Uterus (tissue), 3 donors: ENCODE measurements at regions not wholly inside any gene's neighbourhood (a gene's known extent, or its start where the extent isn't known, plus 50 kb on each side); places are given as distances from the start of the nearest gene placed in this dataset.

Source experiments
- DNase-seq, 2 donors: peaks; one replicate each; pipeline ENCODE4 v3.0.0-alpha.2; 2019 to 2020
- H3K27ac ChIP-seq, 2 donors: fragments of 200-600 bp; sonication (generic); 1 replicate in 1 of 2; 2 replicates in 1 of 2; pipeline ENCODE4 v1.5.1; 2016 to 2018
- H3K27me3 ChIP-seq, 2 donors: fragments of 200-600 bp; sonication (generic); one replicate each; pipeline ENCODE4 v1.5.1; 2018 to 2019; ENCODE audit warnings: control low read depth in 1 of 2
- H3K36me3 ChIP-seq, 2 donors: fragments of 200-600 bp; sonication (generic); one replicate each; pipeline ENCODE4 v1.5.1; 2019; ENCODE audit warnings: control low read depth in 1 of 2
- H3K4me1 ChIP-seq, 2 donors: fragments of 200-600 bp; sonication (generic); one replicate each; pipeline ENCODE4 v1.5.1; 2018 to 2019; ENCODE audit warnings: control low read depth in 1 of 2
- H3K4me3 ChIP-seq, 2 donors: fragments of 200-600 bp; sonication (generic); 1 replicate in 1 of 2; 2 replicates in 1 of 2; pipeline ENCODE4 v1.5.1; 2018 to 2019; ENCODE audit warnings: mild to moderate bottlenecking in 1 of 2
- H3K9me3 ChIP-seq, 2 donors: fragments of 200-600 bp; sonication (generic); one replicate each; pipeline ENCODE4 v1.5.1; 2019; ENCODE audit warnings: control low read depth in 1 of 2
- CTCF ChIP-seq, 4 experiments: fragments of 200-600 bp in 2 of 4; fragments of 450-650 bp in 2 of 4; sonication (generic) in 2 of 4; IDR thresholded peaks; one replicate each; pipeline ENCODE4 v1.5.1; 2016 to 2019; ENCODE audit warnings: antibody characterized with exemption in 4 of 4, mild to moderate bottlenecking in 2 of 4, moderate library complexity in 1 of 4
- POLR2A ChIP-seq, 2 donors: fragments of 450-650 bp; IDR thresholded peaks; one replicate each; pipeline ENCODE4 v1.6.1; 2016; ENCODE audit warnings: antibody characterized with exemption in 2 of 2, mild to moderate bottlenecking in 1 of 2, moderate library complexity in 1 of 2
- intact Hi-C: fragments of 100-400 bp; cut with DNase I; formaldehyde crosslinking; loops from one replicate; pipeline ENCODE4 v1.15.1; 2023; ENCODE audit warnings: low total_unique reads
- donor health status: DM: yes; HTN: yes; CAD: no.

DNA sequence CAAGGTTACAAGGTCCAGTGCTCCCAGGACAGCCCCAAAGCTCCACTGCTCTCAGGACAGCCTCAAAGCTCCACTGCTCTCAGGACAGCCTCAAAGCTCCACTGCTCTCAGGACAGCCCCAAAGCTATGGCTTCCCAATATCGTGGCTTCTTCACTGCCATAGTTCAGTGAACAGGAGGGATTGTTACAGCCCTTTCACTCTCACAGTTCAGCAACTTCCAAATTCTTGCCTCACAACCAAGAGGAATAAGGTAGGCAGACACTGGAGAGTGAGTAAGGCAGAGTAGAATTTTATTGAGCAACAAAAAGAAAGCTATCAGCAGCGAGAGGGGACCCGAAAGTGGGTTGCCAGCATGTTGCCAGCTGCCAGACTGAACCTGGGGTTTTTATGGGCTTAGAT lies 277.6 kb downstream of the CDH10 start:
- no peaks in the 10 kb centered on the region for H3K4me1 ChIP-seq
- H3K27me3 ChIP-seq: no peaks in the 10 kb centered on the region
- H3K4me3 ChIP-seq: no peak overlapping the region
- H3K27ac ChIP-seq: no peak overlapping the region
- no peaks in the 10 kb centered on the region for H3K36me3 ChIP-seq
- TF ChIP-seq POLR2A (IDR thresholded peaks at IDR 0.05) (no peak), CTCF (IDR thresholded peaks at IDR 0.05) (no peak)
- intact Hi-C loops: no loop called here
- DNase-seq: no peak
- no peaks in the 10 kb centered on the region for H3K9me3 ChIP-seq

- intact Hi-C loops: no loop called here
- Histone ChIP-seq H3K9me3 (no peaks in the 10 kb centered on the region), H3K27me3 (no peaks in the 10 kb centered on the region), H3K27ac (no peak overlapping the region), H3K4me1 (no peaks in the 10 kb centered on the region), H3K4me3 (no peak overlapping the region), H3K36me3 (no peaks in the 10 kb centered on the region)
- no peak for DNase-seq
- TF ChIP-seq POLR2A (IDR thresholded peaks at IDR 0.05): no peak
- TF ChIP-seq CTCF (IDR thresholded peaks at IDR 0.05): no peak
Measured at GRCh38 chr5:24368115-24368514, 276.7 kb downstream of the CDH10 start.

- Histone ChIP-seq H3K9me3 (no peaks in the 10 kb centered on the region), H3K36me3 (no peaks in the 10 kb centered on the region), H3K4me3 (no peak overlapping the region), H3K27me3 (no peaks in the 10 kb centered on the region), H3K4me1 (no peaks in the 10 kb centered on the region), H3K27ac (no peak overlapping the region)
- no peak for DNase-seq
- intact Hi-C loops: no loop called here
- no peak for TF ChIP-seq CTCF (IDR thresholded peaks at IDR 0.05)
- TF ChIP-seq POLR2A (IDR thresholded peaks at IDR 0.05): no peak
Measured at GRCh38 chr5:24376210-24376609, 268.6 kb downstream of the CDH10 start.

GRCh38 chr5:24376616-24377015 lies 268.2 kb downstream of the CDH10 start:
- no peak overlapping the region for H3K4me3 ChIP-seq

GRCh38 chr5:24381861-24382489 lies 262.8 kb downstream of the CDH10 start:
- intact Hi-C loops: no loop called here
- TF ChIP-seq CTCF (IDR thresholded peaks at IDR 0.05): no peak
- no peak for TF ChIP-seq POLR2A (IDR thresholded peaks at IDR 0.05)
- H3K9me3 ChIP-seq: no peaks in the 10 kb centered on the region
- H3K27ac ChIP-seq: no peak overlapping the region
- H3K4me3 ChIP-seq: no peak overlapping the region
- H3K36me3 ChIP-seq: no peaks in the 10 kb centered on the region
- no peak for DNase-seq
- no peaks in the 10 kb centered on the region for H3K4me1 ChIP-seq
- no peaks in the 10 kb centered on the region for H3K27me3 ChIP-seq

More at GRCh38 chr5:24376616-24377015, 268.2 kb downstream of the CDH10 start:
- TF ChIP-seq CTCF (IDR thresholded peaks at IDR 0.05) (no peak), POLR2A (IDR thresholded peaks at IDR 0.05) (no peak)
- intact Hi-C loops: no loop called here
- H3K4me1 ChIP-seq: no peaks in the 10 kb centered on the region
- H3K36me3 ChIP-seq: no peaks in the 10 kb centered on the region
- no peak overlapping the region for H3K27ac ChIP-seq
- H3K27me3 ChIP-seq: no peaks in the 10 kb centered on the region
- no peaks in the 10 kb centered on the region for H3K9me3 ChIP-seq
- no peak for DNase-seq
